ENCODE measurements at regions not wholly inside any gene's neighbourhood (a gene's known extent, or its start where the extent isn't known, plus 50 kb on each side); places are given as distances from the start of the nearest gene placed in this dataset.

GRCh38 chr9:119596703-119597102 is 227.5 kb upstream of the BRINP1 start:
- no peak for DNase-seq

DNA sequence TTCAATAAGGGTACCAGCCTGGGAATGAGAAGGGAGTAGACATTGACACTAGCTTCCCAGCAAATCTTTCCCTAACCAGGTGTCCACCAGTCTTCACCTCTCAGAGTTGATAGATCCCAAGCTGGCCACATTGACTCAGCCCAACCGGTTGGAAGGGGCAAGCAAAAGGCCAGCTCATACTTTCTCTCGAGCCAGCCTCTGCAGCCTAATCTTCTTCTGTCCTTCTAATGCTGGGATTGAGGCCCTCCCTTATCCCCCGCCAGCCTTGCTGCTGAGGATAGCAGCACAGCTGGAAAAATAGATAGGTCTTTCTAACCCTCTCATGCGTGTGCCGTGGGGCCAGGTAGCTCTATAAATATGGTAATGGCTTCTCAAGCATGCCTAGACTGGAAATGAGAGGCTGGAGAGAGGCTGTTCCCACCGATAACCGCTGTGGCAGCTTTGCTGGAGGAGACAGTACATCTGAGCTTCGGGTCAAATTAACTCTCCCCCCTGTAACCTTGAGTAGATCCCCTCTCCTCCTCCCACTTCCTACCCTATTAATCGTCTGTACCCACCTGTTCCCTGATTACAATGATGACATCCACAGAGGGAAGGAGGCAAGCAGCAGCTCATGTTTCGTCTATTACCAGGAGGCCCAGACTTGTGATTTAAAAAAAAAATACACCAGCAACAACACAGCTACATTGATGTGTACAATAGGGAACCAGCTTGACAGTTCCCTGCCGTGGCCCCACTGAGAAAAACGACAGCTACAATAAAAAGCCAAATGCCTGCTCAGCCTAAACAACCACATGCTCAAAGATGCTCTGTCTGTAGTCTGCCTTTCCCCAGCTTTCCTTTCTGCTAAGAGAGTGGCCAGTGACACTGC is 219.9 kb upstream of the BRINP1 start:
- no peak for DNase-seq

- no peak for DNase-seq
These were observed 208.6 kb upstream of the BRINP1 start for GRCh38 chr9:119577881-119578280.

DNA sequence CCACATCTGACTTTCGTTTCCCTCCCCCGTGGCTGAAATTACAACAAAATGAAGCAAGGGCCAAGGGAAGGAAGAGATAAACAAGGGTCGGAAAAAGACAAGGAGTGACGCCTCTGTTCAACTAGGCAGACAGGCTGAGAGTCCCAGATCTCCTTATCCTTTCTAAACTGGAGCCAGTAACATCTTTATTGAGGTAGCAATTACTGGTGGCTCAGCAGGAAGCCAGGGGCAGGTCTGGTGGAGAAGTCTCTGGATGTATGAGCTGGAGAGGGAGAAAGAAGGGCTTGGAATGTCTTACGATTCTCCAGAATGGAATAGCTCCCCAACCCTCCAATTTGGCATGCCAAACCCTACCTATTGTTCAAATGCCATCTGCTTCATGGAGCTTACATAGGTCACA is 190.8 kb upstream of the BRINP1 start:
- no peak for DNase-seq

DNA sequence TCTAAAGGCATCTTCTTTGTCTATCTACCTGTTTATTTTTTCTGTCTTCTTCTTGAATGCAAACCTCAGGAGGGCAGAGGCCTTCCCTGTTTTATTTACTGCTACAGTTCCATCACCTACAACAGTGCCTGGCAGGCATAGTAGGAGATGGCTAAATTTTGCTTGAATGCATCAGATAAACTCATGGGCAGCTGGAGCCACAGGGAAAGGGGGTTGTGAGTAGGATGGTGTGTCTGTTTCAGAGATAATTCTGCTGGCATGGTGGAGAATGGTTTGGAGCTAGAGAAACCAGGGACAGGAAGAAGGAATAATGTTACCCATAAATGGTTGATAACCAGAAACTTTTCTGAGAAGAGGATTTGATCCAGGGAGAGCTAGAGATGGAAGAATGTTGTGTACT is 189.8 kb upstream of the BRINP1 start:
- no peak for DNase-seq

- peak; percentile 54 for DNase-seq
These were observed 187.1 kb upstream of the BRINP1 start for GRCh38 chr9:119556129-119556875.

DNA sequence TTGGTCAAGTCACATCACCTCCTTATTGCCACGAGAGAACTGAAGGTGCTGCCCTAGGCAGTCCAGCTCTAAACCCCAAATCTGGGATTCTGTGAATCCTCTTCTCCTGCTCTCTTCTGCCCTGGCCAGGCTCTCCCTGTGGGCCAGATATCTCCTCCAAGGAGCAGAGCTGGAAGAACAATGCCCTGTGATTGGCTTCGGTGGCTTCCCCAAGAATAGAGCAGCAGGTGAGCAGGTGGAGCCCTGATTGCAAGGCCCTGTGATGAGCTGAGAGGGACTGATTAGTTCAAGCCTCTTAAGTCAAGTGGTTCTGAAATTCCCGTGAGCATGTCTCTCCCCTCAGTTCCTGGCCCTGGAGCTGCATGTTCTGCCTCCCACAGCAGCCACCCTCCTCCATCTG is 175.3 kb upstream of the BRINP1 start:
- DNase-seq, result no peak

DNA sequence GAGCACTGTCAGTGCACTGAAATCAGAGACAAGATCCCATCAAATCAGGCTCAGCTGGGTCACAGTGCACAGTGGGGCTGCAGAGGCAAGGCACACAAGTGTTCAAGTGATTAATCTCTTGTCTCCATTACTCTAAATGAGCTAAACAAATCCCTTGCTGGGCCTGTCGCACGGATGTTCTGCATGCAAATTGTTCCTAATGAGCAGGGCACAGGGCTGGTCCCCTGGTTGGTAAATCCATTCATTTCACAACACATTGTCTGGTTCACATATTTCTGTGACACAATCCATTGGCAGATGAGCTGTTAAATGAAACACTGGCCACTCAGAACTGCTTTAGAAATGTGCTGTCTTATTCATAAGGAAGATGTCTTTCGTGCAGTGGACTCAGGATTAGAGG is 167.9 kb upstream of the BRINP1 start:
- no peak for DNase-seq

GRCh38 chr9:119533504-119533903 is 164.3 kb upstream of the BRINP1 start:
- DNase-seq, result no peak

DNA sequence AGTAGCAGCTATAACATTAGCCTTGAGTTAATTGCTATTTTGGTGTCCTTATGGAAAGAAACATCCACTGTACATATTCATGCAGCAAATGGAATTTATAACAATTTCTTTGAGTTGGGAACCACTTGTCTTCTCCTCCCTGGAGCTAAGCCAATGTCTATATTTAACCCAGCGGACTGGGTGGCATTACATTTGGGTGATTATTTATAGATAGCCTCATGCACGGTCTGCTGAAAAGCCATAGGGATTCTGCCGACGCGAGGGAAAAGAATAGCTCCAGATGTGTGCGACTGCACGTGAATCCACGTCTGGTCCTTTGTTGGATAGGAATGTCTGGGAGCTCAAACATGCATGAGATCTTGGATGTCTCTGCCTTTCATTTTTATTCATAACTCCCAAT is 157.5 kb upstream of the BRINP1 start:
- no peak for DNase-seq

DNA sequence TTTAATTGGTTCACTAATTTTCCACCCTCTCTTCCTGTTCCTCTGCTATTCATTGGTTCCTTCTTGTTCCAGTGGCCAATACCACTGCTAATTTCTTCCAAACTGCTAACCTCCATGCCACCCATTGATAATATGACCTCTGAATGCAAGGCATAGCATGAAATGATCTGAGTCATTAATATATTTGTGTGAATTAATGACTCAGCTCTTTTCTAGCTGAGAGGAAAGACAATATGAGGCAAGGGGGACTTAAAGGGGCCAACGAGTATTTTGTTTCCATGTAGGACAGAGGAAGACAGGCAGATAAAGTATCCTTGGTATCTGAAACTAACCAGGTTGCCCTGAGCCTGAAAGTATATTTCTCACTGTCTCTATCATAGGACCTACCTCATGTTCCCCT is 154.3 kb upstream of the BRINP1 start:
- no peak for DNase-seq

- DNase-seq, result no peak
These were observed 153.1 kb upstream of the BRINP1 start for GRCh38 chr9:119522381-119522780.

DNA sequence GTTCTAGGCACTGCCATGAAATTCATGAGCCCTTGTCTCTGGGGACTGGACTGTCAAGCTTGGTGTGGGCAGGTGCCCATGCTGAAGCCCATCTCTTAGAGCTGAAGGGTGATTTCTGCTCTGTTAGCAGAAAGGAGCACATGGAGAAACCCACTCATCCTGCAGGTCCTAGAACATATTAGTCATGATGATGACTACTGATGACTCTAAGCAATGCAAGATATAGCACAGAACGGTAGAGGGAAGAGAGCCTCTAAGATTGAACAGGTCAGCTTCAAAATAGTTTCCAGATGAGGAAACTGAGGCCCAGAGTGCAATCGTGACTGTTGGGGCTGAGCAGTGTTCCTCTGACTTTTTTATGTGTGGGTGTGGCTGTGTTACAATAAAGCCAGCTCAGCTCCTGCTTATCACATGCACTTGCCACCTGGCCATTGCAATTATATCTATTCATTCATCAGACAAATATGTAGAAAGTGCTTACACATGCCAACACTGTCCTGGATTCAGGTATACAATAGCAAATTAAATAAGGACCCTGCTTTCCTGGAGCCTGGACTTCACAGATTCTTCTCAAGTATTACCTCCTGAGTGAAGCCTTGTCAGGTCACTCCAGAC is 140.2 kb upstream of the BRINP1 start:
- DNase-seq, result no peak

DNA sequence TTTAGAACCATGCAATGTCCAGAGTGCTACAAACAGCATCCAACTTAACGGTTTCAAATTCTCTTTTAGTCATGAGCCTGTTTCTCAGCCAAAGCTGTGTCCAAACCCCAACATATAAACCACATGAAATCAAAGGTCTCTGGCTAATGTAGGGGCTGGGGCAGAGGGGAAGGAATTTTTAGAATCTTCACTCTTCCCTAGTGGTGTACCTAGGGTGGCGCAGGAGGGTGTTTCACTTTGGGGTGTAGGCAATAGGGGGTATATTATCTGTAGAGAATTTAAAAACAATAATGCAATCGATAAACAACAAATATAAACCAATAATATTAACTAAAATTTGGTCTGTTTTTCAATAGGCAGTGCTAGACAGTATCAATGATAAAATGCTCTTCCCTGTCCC is 132.1 kb upstream of the BRINP1 start:
- no peak for DNase-seq

DNA sequence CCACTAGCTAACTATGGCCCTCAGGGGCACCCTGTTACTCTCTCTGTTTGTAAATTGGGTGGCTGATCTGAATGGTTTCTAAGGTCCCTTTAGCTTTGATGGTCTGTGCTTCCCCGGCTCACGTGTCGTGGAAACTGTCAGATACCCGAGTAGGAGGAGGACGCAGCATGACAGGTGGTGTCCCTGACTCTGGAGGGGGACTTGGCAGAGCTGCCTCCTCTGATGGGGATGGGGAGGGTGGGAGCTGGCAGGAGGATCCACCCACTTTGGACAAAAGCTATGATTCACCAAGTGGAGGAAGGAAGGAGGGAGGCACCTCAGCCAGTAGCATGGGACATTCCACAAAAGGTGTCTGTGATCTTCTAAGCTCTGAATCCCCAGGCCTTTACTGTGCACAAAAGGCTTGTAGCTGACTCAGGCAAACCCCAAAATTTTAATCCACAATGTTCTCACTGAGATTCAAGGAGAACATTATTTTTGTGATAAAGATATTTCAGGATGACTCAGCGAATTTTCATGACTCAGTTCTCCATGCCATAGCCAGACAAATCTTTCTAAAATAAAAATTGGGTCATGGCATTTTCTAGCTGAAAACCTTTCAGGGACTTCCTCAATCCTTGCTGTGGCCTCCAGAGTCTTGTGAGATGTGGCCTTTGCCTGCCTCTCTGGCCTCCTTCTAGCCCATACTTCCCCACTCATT is 131.0 kb upstream of the BRINP1 start:
- no peak for DNase-seq

DNA sequence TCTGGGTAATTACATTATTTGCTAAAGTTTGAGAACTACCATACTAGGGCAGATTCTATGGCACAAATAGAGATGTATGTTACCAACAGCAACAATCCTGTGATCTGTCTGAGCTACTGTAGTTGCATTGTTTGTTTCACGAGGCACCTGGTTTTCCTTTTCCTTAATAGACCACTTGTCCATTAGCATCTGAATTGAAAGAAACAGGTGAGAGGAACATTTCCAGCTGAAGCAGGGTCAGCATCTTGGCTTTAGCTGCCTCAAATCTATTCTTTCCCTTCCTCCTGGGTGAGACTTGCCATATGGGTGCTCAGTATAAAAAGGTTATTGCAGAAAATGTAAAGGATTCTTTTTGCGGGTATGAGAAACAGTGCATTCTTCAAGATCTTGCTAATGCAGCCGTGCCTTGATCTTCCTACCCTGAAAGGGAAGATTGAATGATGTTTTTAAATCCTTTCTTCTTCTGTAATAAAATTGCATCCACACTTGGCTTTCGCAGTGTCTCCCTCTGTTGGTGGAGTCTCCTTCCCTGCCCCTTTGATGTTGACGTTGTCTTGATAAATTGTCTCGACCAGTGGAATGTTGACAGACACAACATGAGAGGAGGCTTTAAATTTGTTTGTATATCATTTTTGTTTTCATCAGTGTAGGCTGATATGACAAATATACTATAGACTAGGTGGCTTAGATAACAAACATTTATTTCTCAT is 118.0 kb upstream of the BRINP1 start:
- no peak for DNase-seq

DNA sequence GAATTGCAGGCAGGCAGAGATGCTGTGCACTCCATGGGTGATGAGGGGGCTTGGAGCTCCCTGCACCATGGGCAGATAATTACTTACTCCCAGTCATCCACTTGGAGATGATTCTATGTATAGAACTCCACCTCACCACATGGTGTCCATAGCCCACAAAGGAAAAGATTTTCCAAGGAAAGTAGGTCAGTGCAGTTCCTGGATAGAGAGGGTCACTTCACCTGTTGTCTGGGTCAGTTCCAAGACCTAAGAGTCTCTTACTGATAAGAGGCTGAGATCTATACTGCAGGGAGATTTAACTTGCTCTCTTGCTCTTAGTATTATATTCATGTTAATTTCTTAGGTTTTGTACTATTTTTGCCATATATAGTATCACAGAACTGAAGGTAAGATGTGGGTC is 113.9 kb upstream of the BRINP1 start:
- no peak for DNase-seq

- no peak for DNase-seq
These were observed 108.0 kb upstream of the BRINP1 start for GRCh38 chr9:119477197-119477596.

GRCh38 chr9:119458068-119458467 is 88.8 kb upstream of the BRINP1 start:
- DNase-seq, result no peak

GRCh38 chr9:119453980-119454379 is 84.7 kb upstream of the BRINP1 start:
- DNase-seq, result no peak

DNA sequence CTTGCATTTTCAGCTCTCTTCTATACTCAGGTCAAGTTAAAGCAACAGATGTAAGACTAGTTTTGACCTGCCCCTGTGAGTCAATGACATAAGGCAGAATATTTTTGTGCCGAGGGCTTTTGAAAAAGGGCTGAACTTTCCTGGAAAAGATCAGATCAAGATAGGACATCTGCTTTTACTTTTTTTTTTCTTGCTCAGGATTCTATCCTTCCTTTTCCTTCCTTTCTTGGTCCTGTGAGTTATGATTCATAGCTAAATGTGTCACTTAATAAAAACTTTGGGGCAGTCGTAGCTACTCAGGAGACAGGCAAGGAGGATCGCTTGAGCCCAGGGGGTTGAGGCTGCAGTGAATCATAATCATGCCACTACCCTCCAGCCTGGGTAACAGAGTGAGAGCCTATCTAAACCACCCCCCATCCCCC is 84.3 kb upstream of the BRINP1 start:
- DNase-seq, result peak; percentile 4

DNA sequence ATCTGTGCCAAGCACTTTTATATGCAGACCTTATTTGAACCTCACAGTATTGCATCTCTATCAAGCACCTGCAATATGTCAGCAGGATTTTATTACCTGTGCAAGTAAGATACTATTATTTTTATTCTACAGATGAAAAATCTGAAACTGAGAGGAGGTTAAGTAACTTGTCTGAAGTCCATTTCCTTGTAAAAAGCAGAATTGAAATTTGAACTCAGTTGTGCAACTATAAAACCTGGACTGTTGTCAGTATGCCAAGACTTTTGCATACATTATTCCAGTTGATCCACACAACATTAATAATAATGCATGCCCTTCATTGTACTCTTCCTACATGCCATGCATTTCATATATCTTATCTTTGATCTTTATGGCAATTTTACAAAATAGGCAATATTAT is 82.2 kb upstream of the BRINP1 start:
- DNase-seq, result no peak

GRCh38 chr9:119443179-119443578 is 73.9 kb upstream of the BRINP1 start:
- DNase-seq, result no peak

Measured in EL (cell line).